DMS114 treated with DMSO at 0.1 percent for 48 hours (cell line): ENCODE measurements at regions not wholly inside any gene's neighbourhood (a gene's known extent, or its start where the extent isn't known, plus 50 kb on each side); places are given as distances from the start of the nearest gene placed in this dataset.

Experiments
- DNase-seq: peaks from one replicate; lab custom pipeline; 2025; ENCODE audit not compliant: unreplicated experiment; lab: John Stamatoyannopoulos, UW

- DNase-seq, result no peak
These were observed 104.1 kb downstream of the DIRAS2 start for GRCh38 chr9:90538566-90538965.

GRCh38 chr9:90539286-90539685, 103.3 kb downstream of the DIRAS2 start:
- DNase-seq, result no peak

- no peak for DNase-seq
These were observed 101.9 kb downstream of the DIRAS2 start for GRCh38 chr9:90540734-90541133.

GRCh38 chr9:90544488-90544887, 98.1 kb downstream of the DIRAS2 start:
- no peak for DNase-seq

GRCh38 chr9:90546200-90546599, 96.4 kb downstream of the DIRAS2 start:
- no peak for DNase-seq

GRCh38 chr9:90547896-90548295, 94.7 kb downstream of the DIRAS2 start:
- no peak for DNase-seq

- DNase-seq, result no peak
These were observed 90.3 kb downstream of the DIRAS2 start for GRCh38 chr9:90552317-90552716.

GRCh38 chr9:90555351-90556057, 87.1 kb downstream of the DIRAS2 start:
- no peak for DNase-seq

- no peak for DNase-seq
These were observed 85.5 kb downstream of the DIRAS2 start for GRCh38 chr9:90556897-90557675.

GRCh38 chr9:90559075-90560073, 83.2 kb downstream of the DIRAS2 start:
- DNase-seq, result no peak
